ENCODE measurements at regions not wholly inside any gene's neighbourhood (a gene's known extent, or its start where the extent isn't known, plus 50 kb on each side); places are given as distances from the start of the nearest gene placed in this dataset.

DNA sequence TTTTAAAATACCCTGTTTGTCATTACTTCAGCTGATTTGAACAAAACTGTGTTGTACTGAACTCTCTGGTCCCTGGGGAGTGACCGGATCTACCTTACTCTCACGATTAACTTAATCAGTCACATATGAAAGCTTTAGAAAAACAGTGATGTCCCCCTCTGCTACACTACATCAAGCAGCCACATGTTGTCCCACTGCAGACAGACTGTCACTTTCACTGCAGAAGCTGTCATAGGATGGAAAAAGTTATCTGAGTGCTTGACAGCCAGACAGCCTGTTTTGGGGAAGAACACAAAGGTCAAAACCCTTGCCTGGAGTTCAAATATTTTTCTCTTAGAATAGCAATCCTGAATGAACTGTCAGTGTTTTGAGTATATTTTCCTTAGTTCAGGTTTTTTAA is 546.4 kb downstream of the DTWD2 start:
- TF ChIP-seq, protein P1, sequence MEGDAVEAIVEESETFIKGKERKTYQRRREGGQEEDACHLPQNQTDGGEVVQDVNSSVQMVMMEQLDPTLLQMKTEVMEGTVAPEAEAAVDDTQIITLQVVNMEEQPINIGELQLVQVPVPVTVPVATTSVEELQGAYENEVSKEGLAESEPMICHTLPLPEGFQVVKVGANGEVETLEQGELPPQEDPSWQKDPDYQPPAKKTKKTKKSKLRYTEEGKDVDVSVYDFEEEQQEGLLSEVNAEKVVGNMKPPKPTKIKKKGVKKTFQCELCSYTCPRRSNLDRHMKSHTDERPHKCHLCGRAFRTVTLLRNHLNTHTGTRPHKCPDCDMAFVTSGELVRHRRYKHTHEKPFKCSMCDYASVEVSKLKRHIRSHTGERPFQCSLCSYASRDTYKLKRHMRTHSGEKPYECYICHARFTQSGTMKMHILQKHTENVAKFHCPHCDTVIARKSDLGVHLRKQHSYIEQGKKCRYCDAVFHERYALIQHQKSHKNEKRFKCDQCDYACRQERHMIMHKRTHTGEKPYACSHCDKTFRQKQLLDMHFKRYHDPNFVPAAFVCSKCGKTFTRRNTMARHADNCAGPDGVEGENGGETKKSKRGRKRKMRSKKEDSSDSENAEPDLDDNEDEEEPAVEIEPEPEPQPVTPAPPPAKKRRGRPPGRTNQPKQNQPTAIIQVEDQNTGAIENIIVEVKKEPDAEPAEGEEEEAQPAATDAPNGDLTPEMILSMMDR (IDR thresholded peaks at IDR 0.05; ENCODE audit: extremely low read depth in 1 of 2, insufficient read depth in 1 of 2, low read depth in 1 of 2, low read length in 2 of 2) = no peak
- TF ChIP-seq POLR2AphosphoS5 (IDR thresholded peaks at IDR 0.05; ENCODE audit: insufficient read depth, low read depth, low read length) (no peak), POLR2A (IDR thresholded peaks at IDR 0.05; ENCODE audit: low read depth, low read length) (no peak), EZH2 (IDR thresholded peaks at IDR 0.05; ENCODE audit: borderline replicate concordance, low read depth, low read length, severe bottlenecking) (no peak), JUN (IDR thresholded peaks at IDR 0.05; ENCODE audit: borderline replicate concordance, insufficient read depth, insufficient read length, low read depth) (no peak), MYC (IDR thresholded peaks at IDR 0.05; ENCODE audit: low read depth, low read length) (no peak), FOS (IDR thresholded peaks at IDR 0.05; ENCODE audit: borderline replicate concordance, insufficient read depth, low read length) (no peak), GATA2 (IDR thresholded peaks at IDR 0.05; ENCODE audit: insufficient read depth, insufficient read length, low read depth, low read length) (no peak)
- TF ChIP-seq, protein P2, sequence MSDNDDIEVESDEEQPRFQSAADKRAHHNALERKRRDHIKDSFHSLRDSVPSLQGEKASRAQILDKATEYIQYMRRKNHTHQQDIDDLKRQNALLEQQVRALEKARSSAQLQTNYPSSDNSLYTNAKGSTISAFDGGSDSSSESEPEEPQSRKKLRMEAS (IDR thresholded peaks at IDR 0.05; ENCODE audit: insufficient read depth, insufficient read length) = no peak
